ENCODE measurements at regions not wholly inside any gene's neighbourhood (a gene's known extent, or its start where the extent isn't known, plus 50 kb on each side); places are given as distances from the start of the nearest gene placed in this dataset.

DNA sequence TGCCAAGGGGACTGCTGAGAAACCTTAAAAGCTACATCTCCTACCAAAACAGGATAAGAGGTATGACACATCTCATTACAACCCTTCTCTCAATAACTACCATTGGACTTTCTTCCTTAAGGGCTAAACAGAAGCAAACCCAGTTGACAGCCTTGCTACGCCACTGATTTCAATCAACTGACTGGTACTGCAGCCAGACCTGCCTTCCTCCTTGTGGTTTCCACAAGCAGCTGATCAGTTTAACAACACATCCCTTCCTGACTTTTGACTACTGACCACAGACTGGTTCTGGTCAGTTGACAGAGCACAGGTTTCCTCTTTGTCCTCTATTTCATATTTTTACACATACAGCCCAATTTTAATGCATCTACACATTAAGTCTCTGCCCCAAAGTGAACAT is 108.8 kb downstream of the ADAMTS1 start:
- peak; percentile 29 for DNase-seq

DNA sequence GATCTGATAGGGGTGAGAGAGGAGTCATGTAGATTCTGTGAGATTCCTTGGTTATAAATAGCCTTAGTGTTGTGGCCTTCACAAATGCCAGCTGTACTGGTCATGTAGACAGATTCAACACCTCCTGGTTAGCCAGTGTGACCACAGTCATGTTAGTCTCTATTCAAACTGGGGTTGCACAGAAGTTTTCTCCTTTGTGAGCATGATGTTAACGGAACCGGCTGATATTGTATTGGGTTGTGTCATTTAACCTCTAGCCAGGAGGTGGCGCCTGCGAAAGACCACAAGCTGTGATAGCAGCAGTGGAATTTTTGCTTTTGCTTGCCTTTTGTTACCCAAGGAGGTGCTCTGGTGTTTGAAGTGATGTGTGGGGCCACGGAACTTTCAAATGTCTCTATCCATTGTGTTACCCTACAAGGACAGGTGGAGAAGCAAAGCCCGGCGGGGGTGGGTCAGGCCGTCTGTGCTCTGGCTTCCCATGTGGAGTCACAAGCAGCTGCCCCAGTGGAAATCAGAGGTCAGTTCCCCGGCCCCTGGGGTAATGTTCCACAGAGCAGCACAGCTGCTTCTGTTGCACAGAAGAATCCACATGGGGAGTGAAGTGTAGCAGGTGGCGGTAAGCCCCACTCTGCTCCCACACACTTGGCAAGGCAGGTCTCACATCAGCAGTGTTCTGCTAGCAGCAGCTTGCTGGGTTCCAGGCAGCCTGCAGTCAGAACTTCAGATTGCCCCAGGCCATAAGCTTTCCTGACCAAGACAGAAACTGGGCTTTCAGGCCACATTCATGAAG is 112.6 kb downstream of the ADAMTS1 start:
- DNase-seq = peak; percentile 45

DNA sequence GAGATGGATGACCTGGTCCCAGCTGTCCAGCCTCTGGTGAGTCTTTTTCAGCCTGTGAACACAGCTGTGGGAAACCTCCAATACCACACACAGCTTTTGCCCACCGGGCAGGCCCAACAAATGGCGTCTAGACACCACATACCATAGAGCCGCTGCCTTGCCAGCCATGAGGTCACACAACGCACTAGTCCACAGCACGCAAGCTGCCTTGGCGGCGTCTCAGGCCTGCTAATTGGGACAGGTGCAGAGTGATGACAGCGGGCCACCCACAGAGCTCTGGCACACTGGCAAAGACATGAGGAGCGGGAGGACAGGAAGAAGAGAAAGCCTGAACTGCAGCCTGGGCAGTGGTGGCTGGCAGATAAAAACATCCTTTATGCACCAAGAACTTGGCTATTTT is 125.5 kb downstream of the ADAMTS1 start:
- no peak for DNase-seq

DNA sequence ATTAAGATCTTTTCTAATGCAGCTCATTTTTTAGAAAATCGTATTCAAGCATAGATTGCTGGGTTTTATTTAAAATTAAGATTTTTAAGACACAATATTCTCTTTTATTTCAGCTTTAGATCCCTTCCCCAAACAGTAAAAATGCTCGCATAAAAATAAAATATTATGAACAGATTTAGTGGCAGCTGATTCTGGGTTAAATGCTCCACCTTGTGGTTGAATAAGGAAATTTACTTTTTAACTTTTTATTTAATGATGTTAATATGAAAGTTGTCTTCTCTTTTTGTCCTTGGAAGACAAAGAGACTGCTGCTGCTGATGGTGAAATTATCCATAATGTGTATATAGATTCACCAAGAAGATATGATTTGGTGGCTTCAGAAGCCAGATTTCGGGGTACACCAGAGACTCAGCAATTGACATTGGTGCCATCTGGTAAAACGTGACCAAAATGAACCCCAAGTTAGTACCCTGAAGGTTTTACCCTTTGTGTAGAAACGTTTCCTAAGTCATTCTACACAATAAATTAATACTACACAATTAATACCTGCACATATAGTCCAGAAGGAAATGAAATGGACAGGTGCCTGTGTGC is 128.0 kb downstream of the ADAMTS1 start:
- peak; percentile 46 for DNase-seq

DNA sequence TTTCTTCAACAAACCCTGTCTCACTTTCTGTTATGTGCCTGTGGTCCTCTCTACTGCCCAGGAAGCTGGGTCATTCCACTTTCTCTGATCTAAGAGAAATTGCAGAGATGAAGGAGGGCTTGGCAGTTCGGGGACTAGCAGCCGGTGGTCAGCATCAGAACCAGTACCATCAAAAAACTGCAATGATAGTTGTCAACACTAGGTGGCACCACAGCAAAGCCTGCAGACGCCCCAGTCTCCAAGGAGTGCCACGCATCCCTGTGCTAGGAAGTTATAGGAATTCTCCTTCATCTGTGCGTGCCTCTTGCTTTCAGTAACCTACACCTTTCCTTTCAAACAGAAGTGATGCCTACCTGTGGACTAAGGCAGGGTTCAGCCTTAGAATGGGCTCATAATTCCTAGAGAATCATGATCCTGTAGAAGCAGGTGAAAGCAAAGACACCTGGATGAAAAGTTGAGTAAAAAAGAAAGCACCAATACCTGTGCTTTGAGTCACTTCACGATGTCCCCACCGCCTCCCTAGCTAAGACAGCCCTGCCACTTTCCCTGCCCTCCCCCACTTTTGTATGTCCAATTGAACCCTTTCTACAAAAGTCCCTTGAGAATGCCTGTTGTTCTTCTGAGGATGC is 129.2 kb downstream of the ADAMTS1 start:
- peak; percentile 59 for DNase-seq

DNA sequence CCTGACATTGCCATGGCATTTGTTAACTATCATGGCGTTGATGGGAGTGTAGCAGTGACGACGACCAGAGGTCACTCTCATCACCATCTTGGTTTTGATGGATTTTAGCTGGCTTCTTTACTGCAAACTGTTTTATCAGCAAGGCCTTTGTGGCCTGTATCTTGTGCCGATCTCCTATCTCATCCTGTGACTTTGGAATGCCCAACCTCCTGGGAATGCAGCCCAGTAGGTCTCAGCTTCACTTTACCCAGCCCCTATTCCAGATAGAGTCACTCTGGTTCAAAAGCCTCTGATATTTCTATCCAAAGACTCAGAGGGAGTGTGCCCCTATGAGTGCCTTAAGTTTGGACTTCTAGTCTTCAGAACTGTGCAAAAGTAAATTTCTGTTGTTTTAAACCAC is 130.1 kb downstream of the ADAMTS1 start:
- no peak for DNase-seq

DNA sequence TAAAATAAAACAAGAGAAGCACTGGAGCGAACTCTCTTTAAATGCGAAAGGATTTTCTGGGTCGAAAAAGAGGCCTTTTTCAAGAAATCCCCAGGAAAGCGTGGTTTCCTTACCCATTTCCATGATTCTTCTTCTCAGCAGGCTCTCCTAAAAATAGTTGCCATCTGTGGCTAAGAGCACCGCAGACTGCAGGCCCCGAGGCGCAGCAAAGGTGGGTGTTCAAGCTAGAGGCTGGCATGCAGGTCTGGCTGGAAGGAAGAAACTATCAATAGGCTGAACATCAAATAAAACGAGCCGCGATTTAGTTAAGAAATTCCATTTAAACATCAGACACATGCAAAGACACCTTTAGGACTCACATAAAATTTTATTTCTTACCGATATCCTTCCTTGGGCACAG is 135.1 kb downstream of the ADAMTS1 start:
- DNase-seq = no peak

DNA sequence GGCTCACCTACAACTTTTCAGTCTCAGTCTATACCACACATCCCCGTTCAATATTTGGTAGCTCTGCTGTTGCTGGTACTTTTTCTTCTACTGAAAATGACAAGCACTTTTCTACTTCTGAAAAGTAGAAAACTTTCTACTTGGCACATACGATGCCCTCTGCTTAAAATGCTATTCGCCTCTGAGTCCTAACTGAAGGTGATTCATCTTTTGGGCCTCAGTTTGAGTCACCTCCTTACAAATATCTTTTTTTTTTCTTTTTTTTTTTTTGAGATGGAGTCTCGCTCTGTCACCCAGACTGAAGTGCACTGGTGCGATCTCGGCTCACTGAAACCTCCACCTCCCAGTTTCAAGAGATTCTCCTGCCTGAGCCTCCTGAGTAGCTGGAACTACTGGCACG is 136.0 kb upstream of the CYYR1 start:
- no peak for DNase-seq

DNA sequence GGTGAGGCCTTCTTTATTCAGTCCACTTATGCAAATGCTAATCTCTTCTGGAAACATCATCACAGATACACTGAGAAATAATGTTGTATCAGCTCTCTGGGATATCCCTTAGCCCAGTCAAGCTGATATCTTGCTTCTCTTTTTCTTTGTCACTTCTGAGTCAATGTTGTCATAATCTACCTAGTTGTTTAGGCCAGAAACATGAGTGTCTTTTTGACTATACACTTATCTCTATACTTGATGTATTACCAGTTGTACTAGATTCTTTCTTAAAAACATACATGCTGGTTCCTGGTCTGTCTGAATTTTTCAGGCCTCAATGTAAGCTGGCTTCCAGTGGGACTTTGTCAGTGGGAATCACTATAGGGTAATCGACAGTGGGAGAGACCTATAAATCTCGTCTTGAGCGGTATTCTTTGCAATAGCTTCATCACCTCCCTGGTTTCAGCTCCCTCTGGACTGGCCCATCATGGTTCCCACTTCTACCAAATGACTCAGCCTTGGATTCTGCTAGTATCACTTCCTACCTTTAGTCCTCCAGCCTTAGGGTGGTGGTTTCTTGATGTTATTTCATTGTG is 135.2 kb upstream of the CYYR1 start:
- no peak for DNase-seq

DNA sequence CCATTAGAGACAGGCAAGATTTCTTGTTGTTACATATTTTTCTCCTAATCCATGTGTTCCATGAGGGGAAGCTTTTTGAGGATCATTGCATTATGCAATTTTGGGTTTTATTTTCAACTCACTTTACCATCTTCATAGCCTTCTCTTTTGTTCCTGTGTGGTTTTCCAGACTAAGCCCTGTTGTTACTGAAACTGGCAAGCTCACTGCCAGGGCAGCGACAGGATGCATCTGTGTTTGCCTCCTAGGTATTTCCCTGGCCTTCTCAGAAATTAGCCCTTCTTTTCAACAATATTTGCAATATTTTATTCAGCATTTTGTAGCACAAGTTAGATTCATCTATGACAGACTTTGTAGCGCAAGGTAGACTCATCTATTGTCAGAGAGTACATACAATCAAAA is 134.2 kb upstream of the CYYR1 start:
- DNase-seq = no peak

DNA sequence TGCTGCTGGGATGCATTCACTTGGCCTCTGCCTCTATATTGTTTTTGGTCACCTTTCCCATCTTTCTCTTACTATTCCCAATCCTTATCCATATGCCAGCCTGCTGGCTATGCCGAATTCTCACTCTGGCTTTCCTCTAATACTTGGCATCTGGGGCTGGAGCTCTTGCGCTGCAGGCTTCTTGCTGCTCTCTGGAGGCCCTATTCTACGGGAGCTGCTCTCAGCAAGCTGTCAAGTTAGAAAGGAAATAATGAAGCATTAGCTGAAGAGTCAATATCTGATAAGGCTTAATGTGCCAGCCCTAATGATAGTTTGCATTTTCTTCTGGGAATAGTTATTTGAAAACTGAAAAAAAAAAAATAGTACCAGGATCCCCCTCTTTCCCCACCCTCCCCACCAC is 125.3 kb upstream of the CYYR1 start:
- no peak for DNase-seq

DNA sequence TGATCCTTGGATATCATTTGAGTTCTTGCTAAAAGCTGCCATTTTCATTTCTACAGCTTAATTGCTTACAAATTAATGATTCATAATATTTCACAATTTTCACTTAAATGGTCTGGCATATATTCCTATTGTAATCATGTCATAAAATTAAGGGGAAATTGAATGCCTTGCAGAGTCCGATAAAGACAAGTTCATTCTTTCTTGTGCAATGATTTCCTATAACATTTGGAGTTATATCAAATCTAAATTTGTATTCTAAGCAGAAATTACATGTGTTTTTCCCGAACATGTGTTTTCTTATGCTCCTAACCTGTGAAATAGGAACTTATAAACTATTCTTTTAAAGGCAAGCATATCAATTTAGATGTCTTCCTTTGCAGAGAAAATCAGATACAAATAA is 118.3 kb upstream of the CYYR1 start:
- no peak for DNase-seq

DNA sequence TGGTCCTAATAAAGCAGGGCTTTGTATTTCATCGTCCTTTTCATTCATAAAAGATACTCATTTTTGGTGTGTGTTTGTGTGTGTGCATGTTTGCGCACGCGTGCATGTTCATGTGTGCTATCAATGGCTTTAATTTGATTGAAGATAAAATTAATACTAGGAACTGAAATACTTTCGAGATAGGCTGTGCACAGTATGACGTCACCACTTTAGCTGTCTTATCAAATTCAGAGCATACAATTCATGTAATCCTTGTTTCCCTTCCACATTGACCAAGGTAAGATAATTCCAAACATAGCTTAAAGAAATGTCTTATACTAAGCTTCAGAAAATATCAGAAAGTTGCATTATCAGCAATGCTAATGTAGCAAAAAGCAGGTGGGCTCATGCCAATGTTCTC is 113.6 kb upstream of the CYYR1 start:
- no peak for DNase-seq

DNA sequence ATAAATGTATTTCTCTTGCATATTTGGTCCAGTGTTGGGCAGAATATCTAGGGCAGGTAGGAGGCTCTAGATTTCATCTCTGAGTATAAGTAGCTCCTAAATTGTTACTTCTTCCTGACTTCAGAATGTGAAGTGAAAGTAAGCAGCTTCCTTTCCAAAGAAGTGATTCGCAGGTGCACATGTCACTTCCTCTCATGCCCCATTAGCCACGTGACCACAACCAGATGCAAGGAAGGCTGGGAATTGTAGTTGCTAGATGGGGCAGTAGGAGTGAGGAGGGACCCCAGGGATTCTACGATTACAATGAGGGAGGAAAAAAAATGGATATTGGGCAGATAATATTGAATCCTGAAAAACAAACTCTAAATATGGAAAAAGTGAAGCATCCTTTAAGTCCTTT is 113.2 kb upstream of the CYYR1 start:
- peak; percentile 20 for DNase-seq

DNA sequence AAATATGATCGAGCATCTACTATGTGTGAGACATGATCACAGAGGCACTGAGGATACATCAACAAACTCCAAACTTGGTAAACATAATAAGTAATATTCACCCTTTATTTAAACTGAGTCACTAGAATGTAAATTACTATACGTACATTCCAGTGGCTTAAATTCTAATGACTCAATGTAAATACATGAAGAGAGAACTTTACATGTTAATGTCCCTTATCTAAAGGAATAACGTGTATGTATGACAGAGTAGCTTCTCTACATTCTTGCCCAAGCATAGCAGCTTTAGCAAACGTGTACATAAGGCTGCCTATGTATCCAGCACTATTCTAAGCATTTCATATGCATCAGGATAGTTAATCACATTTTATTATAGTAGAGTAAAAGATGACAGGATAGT is 111.8 kb upstream of the CYYR1 start:
- no peak for DNase-seq

DNA sequence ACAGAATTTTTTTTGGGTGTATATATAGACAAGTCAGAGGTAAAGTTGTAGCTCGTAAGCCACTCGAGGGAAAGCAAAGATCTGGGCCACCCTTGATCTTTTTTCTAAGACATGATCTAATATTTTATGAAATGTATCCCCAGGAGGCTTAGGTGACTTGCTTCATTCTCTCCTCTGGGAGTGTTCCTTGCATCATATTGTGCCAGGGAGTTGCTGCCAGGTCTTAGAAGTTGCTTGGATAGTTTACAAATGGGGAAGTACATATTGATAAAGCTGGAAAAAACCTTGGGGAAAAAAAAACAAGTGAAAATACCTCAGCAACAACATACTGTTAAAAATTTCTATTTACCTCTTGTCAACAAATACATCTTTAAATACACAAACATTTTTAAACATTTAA is 110.9 kb upstream of the CYYR1 start:
- DNase-seq = no peak

DNA sequence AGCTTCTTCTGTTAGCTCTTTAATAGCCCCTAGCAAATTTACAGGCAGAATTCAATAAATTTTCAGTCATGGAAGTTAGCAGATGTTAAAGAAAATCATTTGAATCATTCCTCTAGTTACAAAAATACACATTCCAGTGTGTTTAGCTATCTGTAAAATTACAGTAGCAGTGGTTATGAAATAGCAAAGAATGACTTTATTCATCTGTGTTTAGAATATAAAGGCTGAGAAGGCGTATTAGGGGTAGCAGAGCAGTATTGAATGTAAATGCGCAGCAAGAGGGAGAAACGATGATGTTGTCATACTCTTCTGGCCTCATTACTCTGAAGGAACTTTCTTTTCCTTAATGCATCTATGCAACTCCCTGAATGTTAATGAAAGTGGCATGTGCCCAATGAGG is 106.2 kb upstream of the CYYR1 start:
- no peak for DNase-seq

DNA sequence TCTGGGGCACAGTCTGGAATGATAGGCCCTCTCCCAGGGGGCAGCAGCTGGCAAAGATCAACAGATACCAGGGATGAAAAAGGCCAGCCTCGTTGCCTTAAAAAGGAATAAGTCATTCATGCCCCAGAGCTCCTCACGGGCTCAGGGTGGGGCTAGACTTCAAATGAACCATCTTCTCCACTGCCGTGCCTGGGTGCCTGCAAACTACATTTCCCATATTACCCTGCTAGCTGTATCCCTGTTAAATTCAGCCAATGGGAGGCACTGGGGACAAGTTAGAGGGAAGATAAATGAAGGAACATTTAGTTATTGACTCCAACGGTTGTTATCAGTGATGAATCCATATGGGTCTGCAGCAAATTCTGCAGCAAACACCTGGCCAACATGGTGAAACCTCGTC is 101.2 kb upstream of the CYYR1 start:
- no peak for DNase-seq

DNA sequence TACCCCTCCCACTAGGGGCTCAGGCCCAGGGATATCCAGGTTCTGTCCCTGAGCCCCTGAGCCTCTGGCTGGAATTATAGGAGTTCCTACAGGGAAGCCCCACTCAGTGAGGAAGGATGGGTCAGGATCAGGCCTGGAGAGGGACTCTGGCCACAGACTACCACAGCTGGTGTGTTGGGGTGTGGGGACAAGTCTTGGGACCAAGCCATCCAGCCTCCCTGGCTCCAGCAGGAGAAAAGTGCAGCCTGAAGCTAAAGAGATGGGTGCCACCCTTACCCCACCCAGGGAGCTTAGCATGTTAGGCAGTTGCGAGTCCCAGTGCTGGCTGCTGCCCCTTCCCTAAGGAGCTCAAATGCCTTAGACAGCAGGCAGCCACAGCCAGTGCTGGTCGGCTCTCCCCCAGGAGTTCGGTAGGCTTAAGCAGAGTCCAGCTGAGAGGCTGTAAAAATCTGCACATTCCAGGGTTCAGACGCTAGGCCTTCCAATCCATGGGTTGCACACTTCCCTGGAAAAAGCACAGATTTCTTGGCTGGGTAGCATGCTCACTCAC is 96.2 kb upstream of the CYYR1 start:
- DNase-seq = no peak

DNA sequence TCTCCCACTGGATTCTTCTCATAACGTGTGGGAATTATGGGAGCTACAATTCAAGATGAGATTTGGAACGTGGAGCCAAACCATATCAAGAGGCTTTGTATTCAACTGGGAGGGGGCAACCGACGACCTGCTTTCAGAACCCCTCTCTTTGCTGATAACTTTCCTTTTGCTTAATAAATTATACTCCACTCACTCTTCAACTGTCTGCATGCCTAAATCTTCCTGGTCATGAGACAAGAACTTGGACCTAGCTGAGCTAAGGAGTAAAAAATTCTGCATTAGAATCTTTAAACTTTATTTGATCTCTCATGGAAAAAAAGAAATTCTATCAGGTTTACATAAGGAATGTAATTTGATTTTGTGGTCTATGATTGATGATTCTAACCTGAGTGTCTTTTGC is 86.7 kb upstream of the CYYR1 start:
- no peak for DNase-seq

DNA sequence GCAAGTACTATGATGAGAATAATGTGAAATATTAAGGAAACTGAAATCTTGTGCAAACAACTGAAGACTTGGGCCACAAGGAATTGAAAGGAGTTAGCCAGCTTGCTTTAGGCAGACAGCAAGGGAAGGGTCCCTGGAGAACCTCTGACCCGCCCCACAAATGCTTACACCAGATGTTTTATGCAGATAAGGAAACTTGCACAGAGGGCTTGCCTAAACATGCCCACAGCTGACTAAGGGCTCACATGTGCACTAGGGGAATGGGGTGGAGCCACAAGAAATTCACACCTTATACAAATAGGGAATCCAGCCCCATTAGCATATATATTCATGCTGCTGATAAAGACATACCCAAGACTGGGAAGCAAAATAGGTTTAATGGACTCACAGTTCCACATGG is 86.1 kb upstream of the CYYR1 start:
- peak; percentile 26 for DNase-seq

DNA sequence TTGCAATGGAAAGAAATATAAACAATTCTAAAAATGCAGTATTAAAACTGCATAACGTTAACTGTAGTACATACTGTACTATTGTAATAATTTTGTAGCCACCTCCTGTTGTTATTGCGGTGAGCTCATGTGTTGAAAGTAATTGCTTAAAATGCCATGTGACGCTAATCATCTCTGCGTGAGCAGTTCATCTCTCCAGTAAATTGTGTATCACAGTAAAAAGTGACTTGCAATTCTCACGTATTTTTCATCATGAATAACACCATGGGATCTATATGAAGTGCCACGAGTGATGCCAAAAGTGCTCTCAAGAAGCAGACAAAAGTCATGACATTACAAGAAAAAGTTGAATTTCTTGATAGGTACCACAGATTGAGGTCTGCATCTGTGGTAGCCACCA is 82.4 kb upstream of the CYYR1 start:
- no peak for DNase-seq

DNA sequence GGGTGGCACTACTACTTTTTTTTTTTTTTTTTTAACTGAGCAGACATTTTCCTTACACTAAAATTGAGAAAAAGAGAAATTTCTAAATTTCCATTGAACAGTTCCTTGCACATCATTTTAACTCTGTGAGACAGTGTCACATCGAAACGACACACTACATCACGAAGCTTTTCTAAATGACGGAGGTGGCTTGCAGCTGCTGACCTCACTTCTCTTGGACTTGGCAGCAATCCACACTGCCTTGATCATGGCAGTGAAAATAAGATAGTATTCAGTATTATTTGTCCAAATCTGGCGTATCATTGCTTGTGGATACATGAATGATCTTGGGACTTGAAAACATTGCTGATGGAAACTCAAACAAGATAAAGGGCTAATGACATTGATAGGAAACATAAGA is 80.3 kb upstream of the CYYR1 start:
- no peak for DNase-seq

DNA sequence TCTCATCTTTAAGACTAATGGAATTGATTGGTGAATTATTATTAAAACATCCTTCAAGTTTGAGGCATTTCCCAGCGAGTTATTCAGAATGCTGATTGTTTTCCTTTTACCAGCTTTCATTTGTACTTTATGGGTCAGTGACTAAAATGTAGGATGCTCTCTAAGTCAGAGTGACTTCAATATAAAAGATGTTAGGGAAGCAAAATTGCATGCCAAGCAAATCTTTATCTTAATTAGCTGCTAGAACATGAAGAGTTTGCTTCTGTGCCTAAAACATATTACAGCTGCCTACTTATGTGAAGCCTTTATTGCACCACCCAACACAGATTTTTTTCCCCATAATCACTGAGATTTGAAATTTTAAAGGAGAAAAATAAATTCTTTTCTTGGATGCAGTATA is 79.8 kb upstream of the CYYR1 start:
- no peak for DNase-seq
